AG04449 (cell line): ENCODE measurements at regions not wholly inside any gene's neighbourhood (a gene's known extent, or its start where the extent isn't known, plus 50 kb on each side); places are given as distances from the start of the nearest gene placed in this dataset.

Experiments used
- CTCF ChIA-PET: fragments of 350-600 bp; formaldehyde crosslinking; extraction: SDS; loops from one replicate; lab custom pipeline; 2021; ENCODE audit warnings: antibody characterized with exemption; lab: Yijun Ruan, JAX
- POLR2A ChIA-PET: fragments of 400-600, 350-600 bp; formaldehyde crosslinking; extraction: SDS; loops from one replicate; lab custom pipeline; 2020; ENCODE audit warnings: antibody characterized with exemption, inconsistent platforms; lab: Yijun Ruan, JAX
- DNase-seq: peaks from one replicate; pipeline ENCODE4 v3.0.0-alpha.2; 2010; ENCODE audit warnings: low read depth, low spot score
- H3K4me3 ChIP-seq: 2 replicates; pipeline ENCODE4 v1.5.1; 2011; ENCODE audit warnings: low read depth, mild to moderate bottlenecking, control low read depth, low read length
- CTCF ChIP-seq: IDR thresholded peaks from one replicate; pipeline ENCODE4 v1.5.1; 2011; ENCODE audit warnings: mild to moderate bottlenecking, moderate library complexity, low read length, control low read depth, inconsistent platforms; ENCODE audit not compliant: insufficient read depth; ENCODE audit errors: missing control alignments

GRCh38 chr1:70490153-70490552 is 79.1 kb downstream of the CTH start:
- ChIA-PET CTCF (no interaction called here), POLR2A (no interaction called here)
- no peak for TF ChIP-seq CTCF
- no peak overlapping the region for H3K4me3 ChIP-seq
- DNase-seq: no peak

- POLR2A ChIA-PET: no interaction called here
- no peak overlapping the region for H3K4me3 ChIP-seq
- CTCF ChIA-PET: no interaction called here
- no peak for DNase-seq
- TF ChIP-seq CTCF: no peak
Observed at GRCh38 chr1:70495370-70495769, 84.3 kb downstream of the CTH start.

GRCh38 chr1:70496181-70496580 is 85.1 kb downstream of the CTH start:
- no peak overlapping the region for H3K4me3 ChIP-seq
- POLR2A ChIA-PET: no interaction called here
- no peak for TF ChIP-seq CTCF
- CTCF ChIA-PET: no interaction called here
- DNase-seq: no peak

- no peak for TF ChIP-seq CTCF
- ChIA-PET CTCF (interaction anchor here (1.6 kb wide), 1 partner anchor 12 kb away, joined by 3 read pairs; no protein-coding TSS in a partner anchor), POLR2A (no interaction called here)
- DNase-seq: no peak
- no peak overlapping the region for H3K4me3 ChIP-seq
Observed at GRCh38 chr1:70497152-70497551, 86.1 kb downstream of the CTH start.

GRCh38 chr1:70498666-70499065 is 87.6 kb downstream of the CTH start:
- CTCF ChIA-PET: interaction anchor here (1.6 kb wide), 1 partner anchor 10 kb away, joined by 3 read pairs; no protein-coding TSS in a partner anchor
- H3K4me3 ChIP-seq: no peak overlapping the region
- no peak for TF ChIP-seq CTCF
- POLR2A ChIA-PET: no interaction called here
- no peak for DNase-seq

- TF ChIP-seq CTCF: no peak
- ChIA-PET POLR2A (no interaction called here), CTCF (interaction anchor here (1.6 kb wide), 1 partner anchor 13 kb away, joined by 4 read pairs; no protein-coding TSS in a partner anchor)
- DNase-seq: no peak
- no peak overlapping the region for H3K4me3 ChIP-seq
Observed at GRCh38 chr1:70499695-70500094, 88.6 kb downstream of the CTH start.
